ENCODE measurements at regions not wholly inside any gene's neighbourhood (a gene's known extent, or its start where the extent isn't known, plus 50 kb on each side); places are given as distances from the start of the nearest gene placed in this dataset.

- TF ChIP-seq FOXA1 (IDR thresholded peaks at IDR 0.05) (no peak), FOXK2 (IDR thresholded peaks at IDR 0.05) (no peak), BHLHE40 (IDR thresholded peaks at IDR 0.05; ENCODE audit: borderline replicate concordance) (no peak), ARNT (IDR thresholded peaks at IDR 0.05) (no peak), ZNF384 (IDR thresholded peaks at IDR 0.05) (no peak), HDGF (IDR thresholded peaks at IDR 0.05; ENCODE audit: borderline replicate concordance) (no peak), L3MBTL2 (conservative IDR thresholded peaks at IDR 0.05) (no peak), ELF4 (IDR thresholded peaks at IDR 0.05) (no peak)
Measured at GRCh38 chr9:788777-789176, 52.7 kb upstream of the DMRT1 start.

All from HEK293T (cell line).